SK-N-SH treated with all-trans-retinoic acid at 6 μM for 48 hours (cell line): ENCODE measurements at regions not wholly inside any gene's neighbourhood (a gene's known extent, or its start where the extent isn't known, plus 50 kb on each side); places are given as distances from the start of the nearest gene placed in this dataset.

ENCODE experiments used
- ARNTL ChIP-seq: fragments of 450-650 bp; formaldehyde crosslinking; IDR thresholded peaks from 2 replicates; pipeline ENCODE4 v1.5.0; 2020; ENCODE audit warnings: low read depth, mild to moderate bottlenecking, moderate library complexity, borderline replicate concordance
- BACH2 ChIP-seq: fragments of 250-450 bp; sonication (Bioruptor Pico); IDR thresholded peaks from 2 replicates; pipeline ENCODE4 v1.9.0; 2021; ENCODE audit warnings: mild to moderate bottlenecking, borderline replicate concordance
- CREB5 ChIP-seq: fragments of 250-450 bp; sonication (Bioruptor Pico); IDR thresholded peaks from 2 replicates; pipeline ENCODE4 v1.5.1; 2020; ENCODE audit warnings: low read depth, mild to moderate bottlenecking, moderate library complexity
- ESRRG ChIP-seq: fragments of 250-450 bp; sonication (Bioruptor Pico); IDR thresholded peaks from 2 replicates; pipeline ENCODE4 v1.6.1; 2021; ENCODE audit warnings: mild to moderate bottlenecking
- ISL1 ChIP-seq: fragments of 250-450 bp; sonication (Bioruptor Pico); IDR thresholded peaks from 2 replicates; pipeline ENCODE4 v2.1.2; 2022; ENCODE audit warnings: mild to moderate bottlenecking, moderate library complexity
- PATZ1 ChIP-seq: fragments of 250-450 bp; sonication (Bioruptor Pico); IDR thresholded peaks from 2 replicates; pipeline ENCODE4 v1.8.0; 2020; ENCODE audit warnings: mild to moderate bottlenecking, moderate library complexity, borderline replicate concordance
- RARB ChIP-seq: fragments of 250-450 bp; sonication (Bioruptor Pico); IDR thresholded peaks from 2 replicates; pipeline ENCODE4 v1.8.0; 2021; ENCODE audit warnings: mild to moderate bottlenecking, moderate library complexity
- SNAI2 ChIP-seq: fragments of 250-450 bp; sonication (Bioruptor Pico); IDR thresholded peaks from 2 replicates; pipeline ENCODE4 v1.5.0; 2020; ENCODE audit warnings: mild to moderate bottlenecking, moderate library complexity
- TCF4 ChIP-seq: fragments of 250-450 bp; sonication (Bioruptor Pico); IDR thresholded peaks from 2 replicates; pipeline ENCODE4 v1.8.0; 2021; ENCODE audit warnings: mild to moderate bottlenecking, moderate library complexity, borderline replicate concordance
- ZNF8 ChIP-seq: fragments of 450-650 bp; formaldehyde crosslinking; IDR thresholded peaks from 2 replicates; pipeline ENCODE4 v1.5.0; 2020; ENCODE audit warnings: mild to moderate bottlenecking, moderate library complexity

GRCh38 chr12:60529261-60529660 is 933.4 kb downstream of the SLC16A7 start:
- no peak for TF ChIP-seq ESRRG (CRISPR knock-in tag)
- TF ChIP-seq PATZ1 (CRISPR knock-in tag) = no peak
- TF ChIP-seq CREB5 (CRISPR knock-in tag) = no peak
- TF ChIP-seq SNAI2 (CRISPR knock-in tag) = no peak
- no peak for TF ChIP-seq ISL1
- no peak for TF ChIP-seq ARNTL (CRISPR knock-in tag)
- TF ChIP-seq RARB (CRISPR knock-in tag) = no peak
- no peak for TF ChIP-seq BACH2 (CRISPR knock-in tag)
- no peak for TF ChIP-seq TCF4 (CRISPR knock-in tag)
- no peak for TF ChIP-seq ZNF8
